Ishikawa (cell line): ENCODE measurements at regions not wholly inside any gene's neighbourhood (a gene's known extent, or its start where the extent isn't known, plus 50 kb on each side); places are given as distances from the start of the nearest gene placed in this dataset.

Experiments
- EGR1 ChIP-seq: IDR thresholded peaks from 2 replicates; pipeline ENCODE4 v1.6.1; 2012
- EP300 ChIP-seq: IDR thresholded peaks from 2 replicates; pipeline ENCODE4 v1.6.1; 2012; ENCODE audit warnings: borderline replicate concordance
- FOXM1 ChIP-seq: IDR thresholded peaks from 2 replicates; pipeline ENCODE4 v1.6.1; 2012; ENCODE audit warnings: low read depth, borderline replicate concordance
- MAX ChIP-seq: IDR thresholded peaks from 2 replicates; pipeline ENCODE4 v1.6.1; 2012
- NFIC ChIP-seq: IDR thresholded peaks from 2 replicates; pipeline ENCODE4 v1.6.1; 2012
- RAD21 ChIP-seq: IDR thresholded peaks from 2 replicates; pipeline ENCODE4 v1.6.1; 2012; ENCODE audit warnings: low read depth
- REST ChIP-seq: IDR thresholded peaks from 2 replicates; pipeline ENCODE4 v1.6.1; 2012; ENCODE audit warnings: low read depth, mild to moderate bottlenecking

- TF ChIP-seq NFIC (no peak), EGR1 (no peak), REST (no peak), EP300 (no peak), FOXM1 (no peak), RAD21 (no peak), MAX (no peak)
Measured at GRCh38 chr21:32120230-32120629, 158.6 kb downstream of the MIS18A start.
